ENCODE measurements at regions not wholly inside any gene's neighbourhood (a gene's known extent, or its start where the extent isn't known, plus 50 kb on each side); places are given as distances from the start of the nearest gene placed in this dataset.

DNA sequence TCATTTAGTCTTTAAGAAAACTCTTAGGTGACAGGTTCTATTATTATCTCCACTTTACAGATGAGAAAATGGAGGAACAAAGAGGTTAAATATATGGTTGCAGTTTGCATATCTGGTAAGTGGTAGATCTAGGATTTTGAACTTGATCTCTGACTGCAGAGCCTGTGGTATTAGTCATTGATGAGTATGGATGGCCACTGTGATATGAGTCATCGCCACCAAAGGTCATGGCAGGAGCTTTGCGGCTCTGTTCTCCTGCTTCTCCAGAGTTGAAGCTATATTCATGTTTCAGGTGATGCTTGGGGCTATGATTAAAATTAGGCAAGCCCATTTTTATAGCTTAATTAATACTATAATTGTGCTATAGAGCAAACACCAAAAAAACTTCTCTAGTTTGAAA lies 306.2 kb upstream of the DPPA4 start:
- TF ChIP-seq, protein P1, sequence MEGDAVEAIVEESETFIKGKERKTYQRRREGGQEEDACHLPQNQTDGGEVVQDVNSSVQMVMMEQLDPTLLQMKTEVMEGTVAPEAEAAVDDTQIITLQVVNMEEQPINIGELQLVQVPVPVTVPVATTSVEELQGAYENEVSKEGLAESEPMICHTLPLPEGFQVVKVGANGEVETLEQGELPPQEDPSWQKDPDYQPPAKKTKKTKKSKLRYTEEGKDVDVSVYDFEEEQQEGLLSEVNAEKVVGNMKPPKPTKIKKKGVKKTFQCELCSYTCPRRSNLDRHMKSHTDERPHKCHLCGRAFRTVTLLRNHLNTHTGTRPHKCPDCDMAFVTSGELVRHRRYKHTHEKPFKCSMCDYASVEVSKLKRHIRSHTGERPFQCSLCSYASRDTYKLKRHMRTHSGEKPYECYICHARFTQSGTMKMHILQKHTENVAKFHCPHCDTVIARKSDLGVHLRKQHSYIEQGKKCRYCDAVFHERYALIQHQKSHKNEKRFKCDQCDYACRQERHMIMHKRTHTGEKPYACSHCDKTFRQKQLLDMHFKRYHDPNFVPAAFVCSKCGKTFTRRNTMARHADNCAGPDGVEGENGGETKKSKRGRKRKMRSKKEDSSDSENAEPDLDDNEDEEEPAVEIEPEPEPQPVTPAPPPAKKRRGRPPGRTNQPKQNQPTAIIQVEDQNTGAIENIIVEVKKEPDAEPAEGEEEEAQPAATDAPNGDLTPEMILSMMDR (IDR thresholded peaks at IDR 0.05; ENCODE audit: insufficient read depth, low read length, poor library complexity, severe bottlenecking): no peak
- DNase-seq (ENCODE audit: low read depth): peak; percentile 48
- Histone ChIP-seq H3K4me3 (ENCODE audit: low read depth, low read length) (no peak overlapping the region), H3K36me3 (ENCODE audit: control insufficient read depth, insufficient read depth, low read length) (no peaks in the 10 kb centered on the region), H3K27me3 (ENCODE audit: control insufficient read depth, insufficient read depth, low read length) (no peaks in the 10 kb centered on the region)

DNA sequence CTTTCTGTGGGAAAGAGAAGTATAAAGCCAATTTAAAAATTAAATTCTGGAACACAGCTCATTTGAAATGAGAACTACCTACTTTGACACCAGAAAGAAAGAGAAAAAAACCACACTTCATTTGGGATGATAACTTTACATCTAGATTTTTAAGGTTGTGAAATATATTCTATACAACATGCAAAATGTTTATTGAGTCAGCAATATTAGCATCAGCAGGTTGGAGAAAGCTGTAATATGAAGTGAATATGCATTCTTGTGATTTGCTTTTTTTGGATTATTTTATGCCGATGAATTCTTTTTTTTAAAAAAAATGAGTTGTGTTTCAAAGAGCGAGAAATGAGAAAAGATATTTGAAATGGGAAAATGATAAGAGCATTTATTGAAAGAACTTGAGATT lies 307.0 kb upstream of the DPPA4 start:
- Histone ChIP-seq H3K36me3 (ENCODE audit: control insufficient read depth, insufficient read depth, low read length) (no peaks in the 10 kb centered on the region), H3K27me3 (ENCODE audit: control insufficient read depth, insufficient read depth, low read length) (no peaks in the 10 kb centered on the region), H3K4me3 (ENCODE audit: low read depth, low read length) (no peak overlapping the region)
- TF ChIP-seq, protein P1 (IDR thresholded peaks at IDR 0.05; ENCODE audit: insufficient read depth, low read length, poor library complexity, severe bottlenecking): no peak
- no peak for DNase-seq (ENCODE audit: low read depth)

DNA sequence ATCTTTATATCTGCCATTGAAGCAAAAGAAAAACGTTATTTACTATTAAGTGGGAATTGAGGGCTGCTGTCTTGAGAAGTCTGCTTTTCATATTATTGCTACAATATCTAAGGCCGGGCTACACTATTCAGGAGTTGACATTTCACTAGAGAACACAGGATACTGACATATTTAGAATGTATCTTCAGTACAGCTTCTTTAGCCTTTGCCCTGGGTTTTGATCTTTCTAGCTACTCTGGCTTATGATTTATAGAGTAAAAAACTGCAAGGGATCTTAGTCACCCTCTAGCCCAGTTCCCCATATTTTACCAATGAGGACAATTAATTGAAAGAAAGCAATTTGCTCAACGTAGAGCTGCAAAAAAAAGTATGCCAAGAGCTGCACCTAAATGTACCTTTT lies 307.4 kb upstream of the DPPA4 start:
- Histone ChIP-seq H3K4me3 (ENCODE audit: low read depth, low read length) (no peak overlapping the region), H3K36me3 (ENCODE audit: control insufficient read depth, insufficient read depth, low read length) (no peaks in the 10 kb centered on the region), H3K27me3 (ENCODE audit: control insufficient read depth, insufficient read depth, low read length) (no peaks in the 10 kb centered on the region)
- TF ChIP-seq, protein P1 (IDR thresholded peaks at IDR 0.05; ENCODE audit: insufficient read depth, low read length, poor library complexity, severe bottlenecking): no peak
- DNase-seq (ENCODE audit: low read depth): no peak

DNA sequence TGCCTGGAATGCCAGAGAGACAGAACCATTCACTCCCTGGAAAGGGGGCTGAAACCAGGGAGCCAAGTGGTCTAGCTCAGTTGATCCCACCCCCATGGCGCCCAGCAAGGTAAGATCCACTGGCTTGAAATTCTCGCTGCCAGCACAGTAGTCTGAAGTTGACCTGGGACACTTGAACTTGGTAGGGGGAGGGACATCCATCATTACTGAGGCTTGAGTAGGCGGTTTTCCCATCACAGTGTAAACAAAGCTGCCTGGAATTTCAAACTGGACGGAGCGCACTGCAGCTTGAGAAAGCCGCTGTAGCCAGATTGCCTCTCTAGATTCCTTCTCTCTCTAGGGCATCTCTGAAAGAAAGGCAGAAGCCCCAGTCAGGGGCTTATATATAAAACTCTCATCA lies 310.7 kb upstream of the DPPA4 start:
- TF ChIP-seq, protein P1 (IDR thresholded peaks at IDR 0.05; ENCODE audit: insufficient read depth, low read length, poor library complexity, severe bottlenecking): no peak
- no peaks in the 10 kb centered on the region for H3K27me3 ChIP-seq (ENCODE audit: control insufficient read depth, insufficient read depth, low read length)
- no peak overlapping the region for H3K4me3 ChIP-seq (ENCODE audit: low read depth, low read length)
- no peaks in the 10 kb centered on the region for H3K36me3 ChIP-seq (ENCODE audit: control insufficient read depth, insufficient read depth, low read length)
- no peak for DNase-seq (ENCODE audit: low read depth)

DNA sequence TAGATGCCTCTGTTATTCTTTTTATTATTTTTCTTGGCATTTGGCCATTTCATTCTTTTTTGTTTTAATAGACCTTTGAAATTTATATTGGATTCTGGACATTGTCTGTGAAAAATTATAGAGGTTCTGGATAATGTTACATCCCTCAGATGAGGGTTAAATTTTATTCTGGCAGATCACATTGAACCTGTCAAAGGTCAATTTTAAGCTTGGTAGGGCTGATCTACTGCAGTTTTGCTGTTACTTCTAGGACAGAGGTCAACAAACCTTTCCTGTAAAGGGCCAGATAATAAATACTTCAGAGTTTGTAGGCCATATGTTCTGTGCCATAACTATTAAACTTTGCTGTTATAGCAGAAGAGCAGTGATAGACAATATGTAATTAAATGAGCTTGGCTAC lies 318.9 kb upstream of the DPPA4 start:
- H3K27me3 ChIP-seq (ENCODE audit: control insufficient read depth, insufficient read depth, low read length): no peaks in the 10 kb centered on the region
- H3K36me3 ChIP-seq (ENCODE audit: control insufficient read depth, insufficient read depth, low read length): no peaks in the 10 kb centered on the region
- DNase-seq (ENCODE audit: low read depth): no peak
- H3K4me3 ChIP-seq (ENCODE audit: low read depth, low read length): no peak overlapping the region
- TF ChIP-seq, protein P1 (IDR thresholded peaks at IDR 0.05; ENCODE audit: insufficient read depth, low read length, poor library complexity, severe bottlenecking): no peak

DNA sequence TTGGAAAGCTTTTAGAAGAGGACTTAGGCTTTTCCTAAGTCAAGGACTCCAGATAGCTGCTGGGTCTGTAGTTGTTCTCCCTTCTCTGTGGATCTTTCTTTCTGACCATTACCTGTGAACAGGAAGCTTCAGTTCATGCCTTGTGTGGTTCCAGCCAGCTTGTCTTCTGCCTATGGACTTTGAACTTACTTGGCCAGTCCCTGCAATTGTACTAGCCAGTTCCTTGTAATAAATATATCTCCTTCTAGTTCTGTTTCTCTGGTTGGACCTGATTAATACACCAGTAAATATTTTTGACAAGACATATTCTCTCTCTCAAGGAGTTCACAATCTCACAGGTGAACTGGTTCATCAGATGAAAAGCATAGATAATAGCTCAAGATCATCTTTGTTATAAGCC lies 341.3 kb upstream of the DPPA4 start:
- no peaks in the 10 kb centered on the region for H3K27me3 ChIP-seq (ENCODE audit: control insufficient read depth, insufficient read depth, low read length)
- TF ChIP-seq, protein P1 (IDR thresholded peaks at IDR 0.05; ENCODE audit: insufficient read depth, low read length, poor library complexity, severe bottlenecking): no peak
- no peak overlapping the region for H3K4me3 ChIP-seq (ENCODE audit: low read depth, low read length)
- no peaks in the 10 kb centered on the region for H3K36me3 ChIP-seq (ENCODE audit: control insufficient read depth, insufficient read depth, low read length)
- no peak for DNase-seq (ENCODE audit: low read depth)

All from kidney epithelial cell (primary cell).